Epithelial cell of proximal tubule (primary cell): ENCODE measurements at regions not wholly inside any gene's neighbourhood (a gene's known extent, or its start where the extent isn't known, plus 50 kb on each side); places are given as distances from the start of the nearest gene placed in this dataset.

Experiments
- DNase-seq: peaks from one replicate; pipeline ENCODE4 v3.0.0-alpha.2; 2011; ENCODE audit warnings: low read depth
- H3K4me3 ChIP-seq: 2 replicates; pipeline ENCODE4 v1.5.1; 2011; ENCODE audit warnings: low read depth, mild to moderate bottlenecking, low read length
- TF ChIP-seq, protein P1 (sequence below): conservative IDR thresholded peaks from 2 replicates; pipeline ENCODE4 v1.5.1; 2012; ENCODE audit warnings: low read depth, mild to moderate bottlenecking, low read length

DNA sequence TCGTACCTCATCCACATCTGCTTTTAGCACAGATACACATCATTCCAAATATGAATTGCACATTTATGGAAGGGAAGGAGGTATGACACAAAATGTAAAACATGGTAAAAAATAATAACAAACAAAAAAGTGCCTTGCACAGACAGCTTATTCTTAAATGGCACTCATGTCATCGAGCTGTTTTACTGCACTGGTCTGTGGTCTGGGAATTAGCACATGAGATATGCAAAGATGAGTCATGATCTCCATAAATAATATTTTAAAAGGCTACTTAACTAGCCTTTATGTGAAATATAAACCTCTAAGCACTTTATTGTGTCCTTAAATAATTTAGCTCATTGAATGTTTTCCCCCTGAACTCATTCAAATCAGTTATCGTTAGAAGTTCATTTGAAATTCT lies 142.2 kb upstream of the ZNF385D start:
- H3K4me3 ChIP-seq = no peak overlapping the region
- DNase-seq = no peak
- TF ChIP-seq, protein P1, sequence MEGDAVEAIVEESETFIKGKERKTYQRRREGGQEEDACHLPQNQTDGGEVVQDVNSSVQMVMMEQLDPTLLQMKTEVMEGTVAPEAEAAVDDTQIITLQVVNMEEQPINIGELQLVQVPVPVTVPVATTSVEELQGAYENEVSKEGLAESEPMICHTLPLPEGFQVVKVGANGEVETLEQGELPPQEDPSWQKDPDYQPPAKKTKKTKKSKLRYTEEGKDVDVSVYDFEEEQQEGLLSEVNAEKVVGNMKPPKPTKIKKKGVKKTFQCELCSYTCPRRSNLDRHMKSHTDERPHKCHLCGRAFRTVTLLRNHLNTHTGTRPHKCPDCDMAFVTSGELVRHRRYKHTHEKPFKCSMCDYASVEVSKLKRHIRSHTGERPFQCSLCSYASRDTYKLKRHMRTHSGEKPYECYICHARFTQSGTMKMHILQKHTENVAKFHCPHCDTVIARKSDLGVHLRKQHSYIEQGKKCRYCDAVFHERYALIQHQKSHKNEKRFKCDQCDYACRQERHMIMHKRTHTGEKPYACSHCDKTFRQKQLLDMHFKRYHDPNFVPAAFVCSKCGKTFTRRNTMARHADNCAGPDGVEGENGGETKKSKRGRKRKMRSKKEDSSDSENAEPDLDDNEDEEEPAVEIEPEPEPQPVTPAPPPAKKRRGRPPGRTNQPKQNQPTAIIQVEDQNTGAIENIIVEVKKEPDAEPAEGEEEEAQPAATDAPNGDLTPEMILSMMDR = no peak

DNA sequence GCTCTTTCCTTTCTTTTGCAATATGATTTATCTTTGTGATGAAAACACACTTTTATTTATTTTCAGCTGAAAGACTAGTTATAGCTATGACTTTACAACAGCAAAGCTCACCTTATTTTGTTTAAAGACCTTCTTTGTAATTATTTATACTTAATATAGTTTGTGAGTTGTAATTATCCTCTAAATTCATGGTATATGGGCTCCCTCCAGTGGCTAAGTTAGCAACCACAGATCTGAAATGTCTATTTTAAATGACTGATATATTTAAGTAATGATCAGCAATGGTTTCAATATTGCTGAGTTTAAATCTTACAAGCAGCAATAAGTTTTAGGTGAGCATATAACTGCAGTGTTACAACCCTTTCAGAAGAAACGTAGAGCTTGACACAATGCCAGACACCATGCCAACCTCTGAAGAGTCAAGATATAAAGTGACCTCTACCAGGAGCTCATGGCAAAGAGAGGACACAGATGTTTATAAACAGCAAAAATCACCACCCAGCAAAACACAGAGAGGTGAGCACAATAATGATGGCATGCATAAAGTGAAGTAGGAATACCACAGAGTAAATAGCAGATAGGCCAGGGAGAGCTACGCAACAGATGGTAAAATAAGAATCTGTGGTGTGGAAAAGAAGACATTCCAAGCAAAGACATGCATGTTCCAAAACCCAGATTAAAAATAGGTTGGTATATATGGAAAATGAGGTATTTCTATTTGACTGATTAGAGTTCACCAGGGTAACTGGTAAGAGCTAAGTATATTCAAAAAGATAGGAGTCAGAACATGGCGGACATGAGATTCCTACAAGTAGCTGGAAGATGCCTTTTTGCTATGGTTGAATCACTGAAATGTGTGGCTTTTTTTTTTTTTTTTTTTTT lies 143.7 kb upstream of the ZNF385D start:
- TF ChIP-seq, protein P1 = peak; percentile 70
- H3K4me3 ChIP-seq = no peak overlapping the region
- no peak for DNase-seq

DNA sequence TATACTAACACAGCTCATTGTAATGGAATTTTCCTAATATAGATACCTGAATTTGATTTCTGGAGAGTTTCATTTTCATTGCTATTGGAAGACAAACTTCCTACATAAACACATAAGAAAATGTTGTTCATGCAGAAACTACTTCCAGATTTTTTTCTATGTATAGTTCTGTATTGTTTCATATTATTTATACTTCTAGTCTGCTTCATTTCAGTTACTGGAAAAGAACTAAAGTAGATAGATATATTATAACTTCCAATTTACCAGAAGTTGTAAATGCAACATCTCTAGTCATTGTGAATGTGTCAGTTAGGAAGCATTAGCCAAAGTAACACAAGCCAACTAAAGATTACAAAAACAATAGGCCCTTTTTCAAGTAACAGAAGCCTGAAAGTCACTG lies 147.3 kb upstream of the ZNF385D start:
- no peak overlapping the region for H3K4me3 ChIP-seq
- TF ChIP-seq, protein P1 = no peak
- no peak for DNase-seq

- H3K4me3 ChIP-seq = no peak overlapping the region
- DNase-seq = no peak
- TF ChIP-seq, protein P1 = no peak
Measured at GRCh38 chr3:21901484-21901883, 150.5 kb upstream of the ZNF385D start.

DNA sequence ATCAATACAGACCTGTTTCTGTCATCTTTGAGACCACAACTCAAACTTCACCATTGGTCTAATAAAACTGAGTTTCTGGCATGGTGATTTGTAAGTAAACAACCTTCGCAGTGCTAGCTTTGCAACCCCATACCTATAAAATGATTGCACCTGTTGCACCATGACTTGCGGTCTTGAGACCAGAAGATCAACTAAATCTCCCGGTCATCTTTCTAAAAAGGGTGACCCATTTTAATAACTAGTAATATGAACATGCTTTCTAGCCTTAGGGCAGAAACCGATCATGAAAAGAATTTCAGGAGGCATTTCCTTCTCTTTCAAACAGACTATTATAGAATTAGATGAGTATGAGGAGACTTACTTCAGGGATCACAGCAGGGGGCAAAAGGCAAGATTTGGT lies 151.9 kb upstream of the ZNF385D start:
- TF ChIP-seq, protein P1 = no peak
- no peak overlapping the region for H3K4me3 ChIP-seq
- no peak for DNase-seq

- DNase-seq = no peak
- no peak overlapping the region for H3K4me3 ChIP-seq
- TF ChIP-seq, protein P1 = no peak
Measured at GRCh38 chr3:21909096-21909495, 158.1 kb upstream of the ZNF385D start.

DNA sequence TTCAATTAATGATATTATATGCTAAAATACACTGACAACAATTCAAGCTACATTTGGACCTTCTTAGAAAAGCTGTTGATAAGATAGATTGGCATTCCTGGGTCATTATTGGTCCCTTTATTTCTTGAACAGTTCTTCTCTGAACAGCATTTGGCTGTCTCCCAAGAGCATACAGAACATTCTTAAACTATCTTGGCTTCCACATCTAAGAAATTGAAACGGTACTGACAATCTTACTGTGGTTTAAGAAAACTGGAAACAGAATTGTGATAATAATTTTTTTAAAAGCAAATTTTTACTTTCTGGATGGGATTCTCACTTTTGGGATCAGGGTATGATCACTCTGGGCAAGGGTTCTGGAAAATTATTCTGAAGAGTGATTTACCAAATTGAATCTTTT lies 161.7 kb upstream of the ZNF385D start:
- TF ChIP-seq, protein P1 = no peak
- H3K4me3 ChIP-seq = no peak overlapping the region
- no peak for DNase-seq
